ENCODE measurements at regions not wholly inside any gene's neighbourhood (a gene's known extent, or its start where the extent isn't known, plus 50 kb on each side); places are given as distances from the start of the nearest gene placed in this dataset.

- intact Hi-C loops (cut with DNase I; ENCODE audit: low total_unique reads): no loop called here
- Histone ChIP-seq H3K27ac (no peak overlapping the region), H3K4me3 (no peak overlapping the region), H3K36me3 (no peaks in the 10 kb centered on the region), H3K4me1 (no peaks in the 10 kb centered on the region), H3K27me3 (no peaks in the 10 kb centered on the region), H3K9me3 (no peaks in the 10 kb centered on the region)
- DNase-seq: no peak
- TF ChIP-seq CTCF (IDR thresholded peaks at IDR 0.05): no peak
- TF ChIP-seq POLR2A (IDR thresholded peaks at IDR 0.05): no peak
These were observed 182.5 kb upstream of the NPY2R start for GRCh38 chr4:155025762-155026457.

- no peak for DNase-seq
- intact Hi-C loops (cut with DNase I; ENCODE audit: low total_unique reads): no loop called here
- Histone ChIP-seq H3K4me3 (no peak overlapping the region), H3K27me3 (no peaks in the 10 kb centered on the region), H3K27ac (no peak overlapping the region), H3K4me1 (no peaks in the 10 kb centered on the region), H3K36me3 (no peaks in the 10 kb centered on the region), H3K9me3 (no peaks in the 10 kb centered on the region)
- TF ChIP-seq CTCF (IDR thresholded peaks at IDR 0.05) (no peak), POLR2A (IDR thresholded peaks at IDR 0.05) (no peak)
These were observed 181.7 kb upstream of the NPY2R start for GRCh38 chr4:155026715-155027114.

- DNase-seq: no peak
- Histone ChIP-seq H3K27ac (no peak overlapping the region), H3K4me3 (no peak overlapping the region), H3K4me1 (no peaks in the 10 kb centered on the region), H3K27me3 (no peaks in the 10 kb centered on the region), H3K36me3 (no peaks in the 10 kb centered on the region), H3K9me3 (no peaks in the 10 kb centered on the region)
- intact Hi-C loops (cut with DNase I; ENCODE audit: low total_unique reads): no loop called here
- no peak for TF ChIP-seq CTCF (IDR thresholded peaks at IDR 0.05)
- no peak for TF ChIP-seq POLR2A (IDR thresholded peaks at IDR 0.05)
These were observed 175.8 kb upstream of the NPY2R start for GRCh38 chr4:155032521-155033229.

GRCh38 chr4:155033604-155034003 is 174.8 kb upstream of the NPY2R start:
- no peak overlapping the region for H3K4me3 ChIP-seq
- H3K27ac ChIP-seq: no peak overlapping the region
- H3K9me3 ChIP-seq: no peaks in the 10 kb centered on the region
- H3K4me1 ChIP-seq: no peaks in the 10 kb centered on the region
- DNase-seq: no peak
- intact Hi-C loops (cut with DNase I; ENCODE audit: low total_unique reads): no loop called here
- no peaks in the 10 kb centered on the region for H3K36me3 ChIP-seq
- TF ChIP-seq POLR2A (IDR thresholded peaks at IDR 0.05) (no peak), CTCF (IDR thresholded peaks at IDR 0.05) (no peak)
- no peaks in the 10 kb centered on the region for H3K27me3 ChIP-seq

GRCh38 chr4:155037031-155037430 is 171.4 kb upstream of the NPY2R start:
- no peak for TF ChIP-seq POLR2A (IDR thresholded peaks at IDR 0.05)
- TF ChIP-seq CTCF (IDR thresholded peaks at IDR 0.05): no peak
- DNase-seq: no peak
- Histone ChIP-seq H3K4me3 (no peak overlapping the region), H3K27me3 (no peaks in the 10 kb centered on the region), H3K36me3 (no peaks in the 10 kb centered on the region), H3K27ac (no peak overlapping the region), H3K9me3 (no peaks in the 10 kb centered on the region), H3K4me1 (no peaks in the 10 kb centered on the region)
- intact Hi-C loops (cut with DNase I; ENCODE audit: low total_unique reads): no loop called here

Measured in uterus (tissue), 3 donors.